HL-60 (cell line): ENCODE measurements at regions not wholly inside any gene's neighbourhood (a gene's known extent, or its start where the extent isn't known, plus 50 kb on each side); places are given as distances from the start of the nearest gene placed in this dataset.

Source experiments
- CTCF ChIP-seq: IDR thresholded peaks from one replicate; pipeline ENCODE4 v1.5.1; 2011; ENCODE audit warnings: low read length, control low read depth, inconsistent platforms; ENCODE audit not compliant: insufficient read depth
- POLR2AphosphoS5 ChIP-seq: IDR thresholded peaks from 2 replicates; pipeline ENCODE4 v1.6.1; 2012; ENCODE audit warnings: low read depth
- REST ChIP-seq: IDR thresholded peaks from 2 replicates; pipeline ENCODE4 v1.6.1; 2012; ENCODE audit warnings: low read depth; ENCODE audit not compliant: insufficient replicate concordance
- SPI1 ChIP-seq: IDR thresholded peaks from 2 replicates; pipeline ENCODE4 v1.6.1; 2012; ENCODE audit warnings: low read depth, mild to moderate bottlenecking, borderline replicate concordance

DNA sequence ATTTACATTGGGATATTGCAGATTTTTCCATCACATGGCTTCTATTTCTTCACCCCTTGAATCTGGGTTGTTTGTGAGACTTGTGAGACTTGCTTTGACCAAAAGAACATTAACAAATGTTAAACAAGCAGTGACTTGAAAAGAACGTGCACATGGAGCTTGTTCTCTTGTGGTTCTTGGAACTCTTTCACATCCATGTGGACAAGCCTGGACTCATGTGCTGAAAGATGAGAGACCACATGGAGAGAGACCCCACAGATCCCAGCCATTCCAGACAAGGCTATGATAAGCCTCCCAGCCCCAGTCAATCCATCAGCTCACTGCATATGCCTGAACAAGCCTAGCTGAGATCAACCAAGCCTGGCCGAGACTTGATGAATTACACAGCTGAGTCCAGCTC, 1365.7 kb upstream of the GJE1 start:
- no peak for TF ChIP-seq REST
- TF ChIP-seq POLR2AphosphoS5: no peak
- TF ChIP-seq CTCF: no peak
- TF ChIP-seq SPI1: no peak
